Esophagus muscularis mucosa (tissue), 4 donors: ENCODE measurements at regions not wholly inside any gene's neighbourhood (a gene's known extent, or its start where the extent isn't known, plus 50 kb on each side); places are given as distances from the start of the nearest gene placed in this dataset.

Experiments
- DNase-seq: peaks from one replicate; pipeline ENCODE4 v3.0.0-alpha.2; 2017; ENCODE audit errors: extremely low spot score
- H3K27ac ChIP-seq, 4 donors: fragments of 200-600 bp; sonication (generic); replicated peaks in 1 of 4; 1 replicate in 3 of 4; 2 replicates in 1 of 4; pipeline ENCODE4 v1.5.1; 2016 to 2019; ENCODE audit warnings: mild to moderate bottlenecking in 1 of 4
- H3K27me3 ChIP-seq, 4 donors: fragments of 200-600 bp; sonication (generic); one replicate each; pipeline versions ENCODE4 v1.5.1 to v1.6.0; 2016 to 2019
- H3K36me3 ChIP-seq, 4 donors: fragments of 200-600 bp; sonication (generic); one replicate each; pipeline ENCODE4 v1.5.1; 2016 to 2019
- H3K4me1 ChIP-seq, 4 donors: fragments of 200-600 bp; sonication (generic); one replicate each; pipeline ENCODE4 v1.5.1; 2016 to 2019
- H3K4me3 ChIP-seq, 4 donors: fragments of 200-600 bp; sonication (generic); 1 replicate in 2 of 4; 2 replicates in 2 of 4; pipeline ENCODE4 v1.5.1; 2016 to 2019; ENCODE audit warnings: mild to moderate bottlenecking in 4 of 4, moderate library complexity in 1 of 4
- H3K9me3 ChIP-seq, 4 donors: fragments of 200-600 bp; sonication (generic); 1 replicate in 3 of 4; 2 replicates in 1 of 4; pipeline ENCODE4 v1.5.1; 2016 to 2019
- EP300 ChIP-seq: sonication (generic); formaldehyde crosslinking; IDR thresholded peaks from one replicate; pipeline ENCODE4 v1.6.1; 2017; ENCODE audit warnings: antibody characterized with exemption
- POLR2A ChIP-seq: fragments of 450-650 bp; IDR thresholded peaks from one replicate; pipeline ENCODE4 v1.6.1; 2017; ENCODE audit warnings: antibody characterized with exemption, moderate library complexity, mild to moderate bottlenecking, low read depth
- POLR2AphosphoS5 ChIP-seq, 2 donors: sonication (generic); formaldehyde crosslinking; IDR thresholded peaks; one replicate each; pipeline ENCODE4 v1.6.1; 2017; ENCODE audit warnings: antibody characterized with exemption in 2 of 2
- WGBS: methylation state at CpG from one replicate; pipeline ENCODE4 v1.1.5; 2018; 5-methylcytosine and 5-hydroxymethylcytosine counted together
- intact Hi-C: fragments of 100-400 bp; cut with DNase I; formaldehyde crosslinking; loops from one replicate; pipeline ENCODE4 v1.15.1; 2023
- TF ChIP-seq, protein P1 (sequence below), 3 experiments: fragments of 200-600 bp in 2 of 3; fragments of 450-650 bp in 1 of 3; sonication (generic) in 2 of 3; IDR thresholded peaks; one replicate each; pipeline ENCODE4 v1.5.1; 2017 to 2019; ENCODE audit warnings: antibody characterized with exemption in 3 of 3, mild to moderate bottlenecking in 2 of 3, moderate library complexity in 1 of 3

DNA sequence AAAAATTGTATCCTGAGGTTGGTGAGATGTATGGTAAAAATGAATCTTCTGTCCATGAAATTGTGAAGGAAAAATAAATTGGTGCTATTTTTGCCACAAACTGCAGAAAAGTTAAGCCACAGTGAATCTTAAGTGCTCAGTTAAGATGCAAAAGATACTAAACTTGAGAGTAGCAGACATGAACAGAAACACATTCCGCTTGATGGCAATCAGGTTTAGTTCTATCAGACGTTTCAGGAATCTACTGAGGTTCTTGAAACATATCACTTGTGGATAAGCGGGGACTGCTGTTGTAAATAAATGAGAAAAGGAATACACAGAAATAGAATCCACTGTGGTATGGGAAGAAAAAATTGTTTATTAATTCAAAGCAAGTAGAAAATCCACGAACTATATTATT lies 311.2 kb upstream of the PRR16 start:
- TF ChIP-seq POLR2AphosphoS5 (IDR thresholded peaks at IDR 0.05): no peak
- no peak for TF ChIP-seq POLR2A
- TF ChIP-seq, protein P1, sequence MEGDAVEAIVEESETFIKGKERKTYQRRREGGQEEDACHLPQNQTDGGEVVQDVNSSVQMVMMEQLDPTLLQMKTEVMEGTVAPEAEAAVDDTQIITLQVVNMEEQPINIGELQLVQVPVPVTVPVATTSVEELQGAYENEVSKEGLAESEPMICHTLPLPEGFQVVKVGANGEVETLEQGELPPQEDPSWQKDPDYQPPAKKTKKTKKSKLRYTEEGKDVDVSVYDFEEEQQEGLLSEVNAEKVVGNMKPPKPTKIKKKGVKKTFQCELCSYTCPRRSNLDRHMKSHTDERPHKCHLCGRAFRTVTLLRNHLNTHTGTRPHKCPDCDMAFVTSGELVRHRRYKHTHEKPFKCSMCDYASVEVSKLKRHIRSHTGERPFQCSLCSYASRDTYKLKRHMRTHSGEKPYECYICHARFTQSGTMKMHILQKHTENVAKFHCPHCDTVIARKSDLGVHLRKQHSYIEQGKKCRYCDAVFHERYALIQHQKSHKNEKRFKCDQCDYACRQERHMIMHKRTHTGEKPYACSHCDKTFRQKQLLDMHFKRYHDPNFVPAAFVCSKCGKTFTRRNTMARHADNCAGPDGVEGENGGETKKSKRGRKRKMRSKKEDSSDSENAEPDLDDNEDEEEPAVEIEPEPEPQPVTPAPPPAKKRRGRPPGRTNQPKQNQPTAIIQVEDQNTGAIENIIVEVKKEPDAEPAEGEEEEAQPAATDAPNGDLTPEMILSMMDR (IDR thresholded peaks at IDR 0.05): no peak
- no peak for TF ChIP-seq EP300
- intact Hi-C loops: no loop called here
- Histone ChIP-seq H3K36me3 (no peaks in the 10 kb centered on the region), H3K9me3 (no peaks in the 10 kb centered on the region), H3K27ac (no peak overlapping the region), H3K4me1 (no peaks in the 10 kb centered on the region), H3K4me3 (no peak overlapping the region), H3K27me3 (no peaks in the 10 kb centered on the region)
- DNase-seq: no peak
- WGBS: 62% methylated on average over 4 of the region's 4 CpGs

DNA sequence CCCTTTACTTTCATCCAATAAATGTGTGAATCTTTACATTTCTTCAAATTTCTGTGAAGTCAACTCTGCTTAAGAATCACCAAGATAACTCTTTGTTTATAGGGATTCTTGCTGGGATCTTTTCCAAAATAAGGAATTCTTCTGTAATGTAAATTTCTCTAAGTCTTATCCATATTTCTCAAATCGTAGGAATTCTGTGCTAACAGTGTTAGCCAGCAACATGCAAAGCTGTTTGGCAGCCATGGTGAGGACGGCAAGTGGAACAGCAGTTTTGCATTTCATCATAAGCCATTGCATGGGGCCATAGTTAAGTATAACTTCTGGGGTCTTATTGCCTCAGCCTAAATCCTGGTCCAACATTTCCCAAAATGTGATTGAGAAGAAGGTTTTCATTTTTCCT lies 310.5 kb upstream of the PRR16 start:
- TF ChIP-seq POLR2AphosphoS5 (IDR thresholded peaks at IDR 0.05) (no peak), EP300 (no peak), POLR2A (no peak)
- TF ChIP-seq, protein P1 (IDR thresholded peaks at IDR 0.05): no peak
- 57% methylated on average over 2 of the region's 2 CpGs for WGBS
- intact Hi-C loops: no loop called here
- Histone ChIP-seq H3K27me3 (no peaks in the 10 kb centered on the region), H3K4me1 (no peaks in the 10 kb centered on the region), H3K36me3 (no peaks in the 10 kb centered on the region), H3K4me3 (no peak overlapping the region), H3K27ac (no peak overlapping the region), H3K9me3 (no peaks in the 10 kb centered on the region)
- DNase-seq: no peak

DNA sequence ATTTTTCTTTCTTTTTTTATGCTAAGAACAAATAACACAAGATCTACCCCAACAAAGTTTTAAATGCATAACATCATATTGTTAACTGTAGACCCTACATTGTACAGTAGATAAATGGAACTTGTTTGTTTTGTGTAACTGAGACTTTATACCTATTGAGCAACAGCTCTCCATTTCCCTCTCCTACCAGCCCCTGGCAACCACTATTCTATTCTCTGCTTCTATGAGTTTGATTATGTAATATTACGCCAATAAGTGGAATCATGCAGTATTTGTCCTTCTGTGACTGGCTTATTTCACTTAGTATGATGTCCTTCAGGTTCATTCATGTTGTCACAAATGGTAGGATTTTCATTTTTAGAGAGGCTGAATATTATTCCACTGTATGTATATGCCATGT lies 308.2 kb upstream of the PRR16 start:
- Histone ChIP-seq H3K4me3 (no peak overlapping the region), H3K4me1 (peaks cover 0 to 4% (median 0%) of the 10 kb centered on the region in 4 donors), H3K9me3 (no peaks in the 10 kb centered on the region), H3K27ac (no peak overlapping the region), H3K36me3 (no peaks in the 10 kb centered on the region), H3K27me3 (no peaks in the 10 kb centered on the region)
- intact Hi-C loops: no loop called here
- WGBS: 97% methylated on average over 1 of the region's 1 CpG
- TF ChIP-seq, protein P1 (IDR thresholded peaks at IDR 0.05): no peak
- TF ChIP-seq POLR2AphosphoS5 (IDR thresholded peaks at IDR 0.05) (no peak), POLR2A (no peak), EP300 (no peak)
- DNase-seq: no peak

DNA sequence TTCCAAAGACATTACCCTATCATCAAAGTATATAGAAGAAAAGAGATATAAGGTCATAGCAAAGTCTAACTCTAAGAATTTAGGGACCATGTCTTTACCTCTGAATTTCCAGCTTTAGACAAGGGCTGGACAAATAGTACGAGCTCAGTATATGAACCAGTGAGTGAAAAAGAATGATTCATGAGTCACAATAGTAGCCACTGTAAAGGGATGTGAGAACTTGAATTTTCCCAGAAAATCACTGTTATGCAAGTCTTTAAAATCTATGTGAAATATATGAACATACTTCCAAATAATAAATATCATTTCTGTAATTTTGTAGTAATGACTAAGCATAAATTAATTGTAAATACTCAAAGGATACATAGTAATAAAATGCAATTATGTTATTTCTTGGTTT lies 305.9 kb upstream of the PRR16 start:
- H3K4me1 ChIP-seq: peaks cover 0 to 4% (median 0%) of the 10 kb centered on the region in 4 donors
- DNase-seq: no peak
- H3K4me3 ChIP-seq: no peak overlapping the region
- no peaks in the 10 kb centered on the region for H3K27me3 ChIP-seq
- intact Hi-C loops: no loop called here
- 91% methylated on average over 1 of the region's 1 CpG for WGBS
- no peak overlapping the region for H3K27ac ChIP-seq
- no peaks in the 10 kb centered on the region for H3K36me3 ChIP-seq
- TF ChIP-seq POLR2AphosphoS5 (IDR thresholded peaks at IDR 0.05) (no peak), POLR2A (no peak), EP300 (no peak)
- TF ChIP-seq, protein P1 (IDR thresholded peaks at IDR 0.05): no peak
- H3K9me3 ChIP-seq: no peaks in the 10 kb centered on the region

DNA sequence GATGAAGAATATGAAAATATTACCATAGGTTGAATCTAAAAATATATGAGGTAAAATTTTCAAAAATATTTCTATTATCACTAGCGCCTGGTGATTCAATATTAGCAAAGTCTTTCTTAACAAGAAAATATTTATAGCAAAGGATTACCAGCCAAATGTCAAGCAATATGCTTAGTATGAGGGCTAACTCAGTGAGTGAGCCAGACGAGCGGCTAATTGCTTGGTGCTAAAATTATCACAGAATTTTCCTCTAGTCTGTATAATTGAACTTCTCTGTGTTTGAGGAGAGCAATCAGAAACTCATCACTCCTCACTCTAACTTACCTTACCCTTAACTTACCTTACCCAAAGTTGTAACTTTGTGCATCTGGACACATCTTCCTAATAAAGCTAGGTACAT lies 304.9 kb upstream of the PRR16 start:
- Histone ChIP-seq H3K27ac (no peak overlapping the region), H3K36me3 (no peaks in the 10 kb centered on the region), H3K4me1 (peaks cover 0 to 4% (median 0%) of the 10 kb centered on the region in 4 donors), H3K4me3 (no peak overlapping the region), H3K27me3 (no peaks in the 10 kb centered on the region), H3K9me3 (no peaks in the 10 kb centered on the region)
- no peak for DNase-seq
- 63% methylated on average over 3 of the region's 3 CpGs for WGBS
- TF ChIP-seq EP300 (no peak), POLR2AphosphoS5 (IDR thresholded peaks at IDR 0.05) (no peak), POLR2A (no peak)
- TF ChIP-seq, protein P1 (IDR thresholded peaks at IDR 0.05): no peak
- intact Hi-C loops: no loop called here
